ENCODE measurements at regions not wholly inside any gene's neighbourhood (a gene's known extent, or its start where the extent isn't known, plus 50 kb on each side); places are given as distances from the start of the nearest gene placed in this dataset.

- TF ChIP-seq CTCF (IDR thresholded peaks at IDR 0.05) (no peak), POLR2AphosphoS5 (IDR thresholded peaks at IDR 0.05) (no peak), POLR2A (IDR thresholded peaks at IDR 0.05) (no peak)
These were observed 106.8 kb downstream of the LITAF start for GRCh38 chr16:11479916-11480315.

All from breast epithelium (tissue), 3 donors.